ENCODE measurements at regions not wholly inside any gene's neighbourhood (a gene's known extent, or its start where the extent isn't known, plus 50 kb on each side); places are given as distances from the start of the nearest gene placed in this dataset.
"Not testable (repeated sequence)": the region's sequence is repeated elsewhere in the genome, so short reads cannot be mapped to it uniquely, and the experiment has no call there.

GRCh38 chr13:78060966-78061365 is 142.3 kb upstream of the EDNRB start:
- DNase-seq, result no peak

GRCh38 chr13:78056865-78057264 is 138.2 kb upstream of the EDNRB start:
- not testable (repeated sequence) for DNase-seq

GRCh38 chr13:78054157-78054556 is 135.5 kb upstream of the EDNRB start:
- DNase-seq, result no peak

GRCh38 chr13:78047151-78047550 is 128.5 kb upstream of the EDNRB start:
- no peak for DNase-seq

- DNase-seq, result no peak
Observed at GRCh38 chr13:78046331-78046730, 127.7 kb upstream of the EDNRB start.

GRCh38 chr13:78045916-78046315 is 127.3 kb upstream of the EDNRB start:
- no peak for DNase-seq

- not testable (repeated sequence) for DNase-seq
Observed at GRCh38 chr13:78041366-78041765, 122.7 kb upstream of the EDNRB start.

- no peak for DNase-seq
Observed at GRCh38 chr13:78040205-78040830, 121.7 kb upstream of the EDNRB start.

GRCh38 chr13:78036841-78037240 is 118.2 kb upstream of the EDNRB start:
- peak; percentile 2 for DNase-seq

- no peak for DNase-seq
Observed at GRCh38 chr13:78035500-78035899, 116.9 kb upstream of the EDNRB start.

- DNase-seq, result no peak
Observed at GRCh38 chr13:78033509-78033908, 114.9 kb upstream of the EDNRB start.

- no peak for DNase-seq
Observed at GRCh38 chr13:78032132-78032531, 113.5 kb upstream of the EDNRB start.

GRCh38 chr13:78030341-78030896 is 111.8 kb upstream of the EDNRB start:
- DNase-seq, result no peak

GRCh38 chr13:78029901-78030300 is 111.3 kb upstream of the EDNRB start:
- no peak for DNase-seq

GRCh38 chr13:78028960-78029359 is 110.3 kb upstream of the EDNRB start:
- no peak for DNase-seq

GRCh38 chr13:78024996-78025395 is 106.4 kb upstream of the EDNRB start:
- DNase-seq, result no peak

- peak; percentile 49 for DNase-seq
Observed at GRCh38 chr13:78022164-78022877, 103.7 kb upstream of the EDNRB start.

- no peak for DNase-seq
Observed at GRCh38 chr13:78020861-78021260, 102.2 kb upstream of the EDNRB start.

GRCh38 chr13:78015782-78016181 is 97.2 kb upstream of the EDNRB start:
- no peak for DNase-seq

- no peak for DNase-seq
Observed at GRCh38 chr13:78012046-78012445, 93.4 kb upstream of the EDNRB start.

GRCh38 chr13:78004821-78005220 is 86.2 kb upstream of the EDNRB start:
- DNase-seq, result no peak

GRCh38 chr13:77999746-78000145 is 81.1 kb upstream of the EDNRB start:
- DNase-seq, result no peak

GRCh38 chr13:77994166-77994565 is 75.5 kb upstream of the EDNRB start:
- no peak for DNase-seq

GRCh38 chr13:77991003-77991402 is 72.4 kb upstream of the EDNRB start:
- no peak for DNase-seq

GRCh38 chr13:77989281-77989680 is 70.7 kb upstream of the EDNRB start:
- no peak for DNase-seq

Measured in fibroblast of skin of right quadriceps (primary cell).